HepG2 (cell line): ENCODE measurements at regions not wholly inside any gene's neighbourhood (a gene's known extent, or its start where the extent isn't known, plus 50 kb on each side); places are given as distances from the start of the nearest gene placed in this dataset.

Source experiments
- AGO1 ChIP-seq: fragments of 200-400 bp; formaldehyde crosslinking; IDR thresholded peaks from 2 replicates; pipeline ENCODE4 v1.6.1; 2017; ENCODE audit warnings: mild to moderate bottlenecking, low read depth, low read length, moderate library complexity; ENCODE audit not compliant: poor library complexity, severe bottlenecking
- ARNTL ChIP-seq: sonication (generic); formaldehyde crosslinking; IDR thresholded peaks from 2 replicates; pipeline ENCODE4 v1.4.0; 2020; ENCODE audit warnings: mild to moderate bottlenecking, missing genetic modification reagents
- DR1 ChIP-seq: sonication (generic); formaldehyde crosslinking; IDR thresholded peaks from 2 replicates; pipeline ENCODE4 v1.8.0; 2021; ENCODE audit warnings: mild to moderate bottlenecking, missing genetic modification reagents, inconsistent platforms
- FOXP1 ChIP-seq, 2 experiments: fragments of 450-650 bp in 1 of 2; IDR thresholded peaks; 2 replicates each; pipeline ENCODE4 v1.6.1; 2017 to 2018; ENCODE audit warnings: antibody characterized with exemption in 1 of 2
- GATAD2A ChIP-seq: IDR thresholded peaks from 2 replicates; pipeline ENCODE4 v1.6.1; 2016
- HBP1 ChIP-seq: IDR thresholded peaks from 2 replicates; pipeline ENCODE4 v1.6.1; 2016; ENCODE audit warnings: low read depth, control low read depth
- HMG20A ChIP-seq: IDR thresholded peaks from 2 replicates; pipeline ENCODE4 v1.6.1; 2016; ENCODE audit warnings: borderline replicate concordance
- HMGA1 ChIP-seq: sonication (generic); formaldehyde crosslinking; conservative IDR thresholded peaks from 2 replicates; pipeline ENCODE4 v1.4.0; 2020; ENCODE audit warnings: missing genetic modification reagents
- JUN ChIP-seq: sonication (generic); formaldehyde crosslinking; IDR thresholded peaks from 2 replicates; pipeline ENCODE4 v1.4.0; 2020; ENCODE audit warnings: mild to moderate bottlenecking, missing genetic modification reagents
- MAFG ChIP-seq: sonication (generic); formaldehyde crosslinking; IDR thresholded peaks from 2 replicates; pipeline ENCODE4 v1.5.1; 2020; ENCODE audit warnings: mild to moderate bottlenecking, missing genetic modification reagents
- NFE2 ChIP-seq: sonication (generic); formaldehyde crosslinking; IDR thresholded peaks from 2 replicates; pipeline ENCODE4 v1.4.0; 2020; ENCODE audit warnings: missing genetic modification reagents
- NFIB ChIP-seq: sonication (generic); formaldehyde crosslinking; IDR thresholded peaks from 2 replicates; pipeline ENCODE4 v1.9.0; 2021; ENCODE audit warnings: missing genetic modification reagents, mild to moderate bottlenecking, borderline replicate concordance
- NFYB ChIP-seq: sonication (generic); formaldehyde crosslinking; IDR thresholded peaks from 2 replicates; pipeline ENCODE4 v1.4.0; 2020; ENCODE audit warnings: missing genetic modification reagents
- NPAS2 ChIP-seq: sonication (generic); formaldehyde crosslinking; IDR thresholded peaks from 2 replicates; pipeline ENCODE4 v1.8.0; 2022; ENCODE audit warnings: mild to moderate bottlenecking, missing genetic modification reagents, borderline replicate concordance
- RBFOX2 ChIP-seq: fragments of 200-400 bp; formaldehyde crosslinking; IDR thresholded peaks from 2 replicates; pipeline ENCODE4 v1.6.1; 2017; ENCODE audit warnings: low read depth, mild to moderate bottlenecking, low read length
- RXRA ChIP-seq: sonication (generic); formaldehyde crosslinking; IDR thresholded peaks from 2 replicates; pipeline ENCODE4 v1.5.1; 2020; ENCODE audit warnings: missing genetic modification reagents
- SATB2 ChIP-seq: sonication (generic); formaldehyde crosslinking; IDR thresholded peaks from 2 replicates; pipeline ENCODE4 v1.5.0; 2020; ENCODE audit warnings: missing genetic modification reagents
- SP140L ChIP-seq: sonication (generic); formaldehyde crosslinking; IDR thresholded peaks from 2 replicates; pipeline ENCODE4 v1.4.0; 2020; ENCODE audit warnings: missing genetic modification reagents, borderline replicate concordance
- ZBED4 ChIP-seq: sonication (generic); formaldehyde crosslinking; IDR thresholded peaks from 2 replicates; pipeline ENCODE4 v1.4.0; 2020; ENCODE audit warnings: missing genetic modification reagents, borderline replicate concordance
- ZNF10 ChIP-seq: sonication (generic); formaldehyde crosslinking; IDR thresholded peaks from 2 replicates; pipeline ENCODE4 v1.4.0; 2020; ENCODE audit warnings: mild to moderate bottlenecking, low read depth, missing genetic modification reagents, borderline replicate concordance
- ZNF276 ChIP-seq: sonication (generic); formaldehyde crosslinking; IDR thresholded peaks from 2 replicates; pipeline ENCODE4 v1.4.0; 2020; ENCODE audit warnings: mild to moderate bottlenecking, low read depth, missing genetic modification reagents
- ZNF317 ChIP-seq: sonication (generic); formaldehyde crosslinking; IDR thresholded peaks from 2 replicates; pipeline ENCODE4 v1.5.0; 2020; ENCODE audit warnings: mild to moderate bottlenecking, missing genetic modification reagents
- ZNF326 ChIP-seq: sonication (generic); formaldehyde crosslinking; IDR thresholded peaks from 2 replicates; pipeline ENCODE4 v1.4.0; 2020; ENCODE audit warnings: missing genetic modification reagents, borderline replicate concordance
- ZNF34 ChIP-seq: sonication (generic); formaldehyde crosslinking; IDR thresholded peaks from 2 replicates; pipeline ENCODE4 v1.4.0; 2020; ENCODE audit warnings: mild to moderate bottlenecking, missing genetic modification reagents, borderline replicate concordance
- ZNF350 ChIP-seq: sonication (generic); formaldehyde crosslinking; IDR thresholded peaks from 2 replicates; pipeline ENCODE4 v1.4.0; 2020; ENCODE audit warnings: mild to moderate bottlenecking, low read depth, missing genetic modification reagents, borderline replicate concordance
- ZNF354B ChIP-seq: sonication (generic); formaldehyde crosslinking; IDR thresholded peaks from 2 replicates; pipeline ENCODE4 v1.8.0; 2022; ENCODE audit warnings: mild to moderate bottlenecking, missing genetic modification reagents
- ZNF44 ChIP-seq: sonication (generic); formaldehyde crosslinking; IDR thresholded peaks from 2 replicates; pipeline ENCODE4 v1.5.1; 2020; ENCODE audit warnings: mild to moderate bottlenecking, missing genetic modification reagents

- TF ChIP-seq ZNF10 (CRISPR knock-in tag) (no peak), ZNF276 (no peak), DR1 (CRISPR knock-in tag) (no peak), HMGA1 (no peak), SATB2 (CRISPR knock-in tag) (no peak), ZNF354B (CRISPR knock-in tag) (no peak), NFYB (CRISPR knock-in tag) (peak; percentile 12; the same call in 1 of the 2 replicates), GATAD2A (CRISPR knock-in tag) (peak; percentile 61), HMG20A (no peak), JUN (CRISPR knock-in tag) (0 out of 2 replicates have a peak, but pooled peaks have one; percentile 26), HBP1 (no peak), FOXP1 (IDR thresholded peaks at IDR 0.05) (no peak), FOXP1 (CRISPR knock-in tag; IDR thresholded peaks at IDR 0.05) (no peak), NFE2 (CRISPR knock-in tag) (no peak), ZNF44 (CRISPR knock-in tag) (0 out of 2 replicates have a peak, but pooled peaks have one; percentile 36), NFIB (CRISPR knock-in tag) (no peak), NPAS2 (CRISPR knock-in tag) (no peak), ARNTL (0 out of 2 replicates have a peak, but pooled peaks have one; percentile 24), ZNF317 (peak; percentile 61; the same call in 1 of the 2 replicates), ZBED4 (CRISPR knock-in tag) (no peak), ZNF34 (0 out of 2 replicates have a peak, but pooled peaks have one; percentile 37), AGO1 (no peak), RBFOX2 (peak; percentile 90), RXRA (no peak), MAFG (CRISPR knock-in tag) (no peak), ZNF350 (CRISPR knock-in tag) (peak; percentile 78), SP140L (CRISPR knock-in tag) (no peak), ZNF326 (CRISPR knock-in tag) (no peak)
Measured at GRCh38 chr15:24878153-24878552, 76.6 kb upstream of the SNRPN start (continued).
